Heart right ventricle (tissue), 16 donors: ENCODE measurements at regions not wholly inside any gene's neighbourhood (a gene's known extent, or its start where the extent isn't known, plus 50 kb on each side); places are given as distances from the start of the nearest gene placed in this dataset.

Source experiments
- ATAC-seq, 8 donors: fragments of 200-7000 bp; cut with Tn5 transposase; one replicate each; pipeline ENCODE4 v1.9.1; 2020; ENCODE audit warnings: mild to moderate bottlenecking in 8 of 8, moderate library complexity in 8 of 8, moderate number of reproducible peaks in 1 of 8
- DNase-seq, 2 donors: peaks; one replicate each; pipeline ENCODE4 v3.0.0-alpha.2; 2020
- H3K27ac ChIP-seq, 10 donors: fragments of 200-600 bp; sonication (generic) in 2 of 10; one replicate each; pipeline versions ENCODE4 v1.5.0 to v1.8.0; 2020 to 2022; ENCODE audit warnings: mild to moderate bottlenecking in 3 of 10
- H3K27me3 ChIP-seq, 7 donors: fragments of 200-600 bp; one replicate each; pipeline ENCODE4 v1.8.0; 2021 to 2022; ENCODE audit warnings: mild to moderate bottlenecking in 2 of 7
- H3K36me3 ChIP-seq, 9 donors: fragments of 200-600 bp; sonication (generic) in 1 of 9; one replicate each; pipeline versions ENCODE4 v1.5.0 to v1.8.0; 2020 to 2022; ENCODE audit warnings: mild to moderate bottlenecking in 2 of 9
- H3K4me1 ChIP-seq, 9 donors: fragments of 200-600 bp; sonication (generic) in 1 of 9; one replicate each; pipeline versions ENCODE4 v1.5.0 to v1.8.0; 2020 to 2022; ENCODE audit warnings: mild to moderate bottlenecking in 4 of 9
- H3K4me3 ChIP-seq, 10 donors: fragments of 200-600 bp; sonication (generic) in 2 of 10; one replicate each; pipeline versions ENCODE4 v1.5.0 to v1.8.0; 2020 to 2022; ENCODE audit warnings: mild to moderate bottlenecking in 7 of 10, moderate library complexity in 2 of 10
- H3K9me3 ChIP-seq, 11 donors: fragments of 200-600 bp in 10 of 11; sonication (generic) in 2 of 11; one replicate each; pipeline versions ENCODE4 v1.5.0 to v1.8.0; 2013 to 2022; ENCODE audit warnings: mild to moderate bottlenecking in 2 of 11, control low read depth in 1 of 11, moderate library complexity in 1 of 11
- CTCF ChIP-seq, 9 donors: fragments of 200-600 bp; sonication (generic) in 2 of 9; IDR thresholded peaks; one replicate each; pipeline versions ENCODE4 v1.5.0 to v1.8.0; 2021 to 2022; ENCODE audit warnings: antibody characterized with exemption in 9 of 9, mild to moderate bottlenecking in 5 of 9, moderate library complexity in 1 of 9
- WGBS, 2 donors: extraction: QIAGEN DNeasy Blood & Tissue Kit; methylation state at CpG; one replicate each; pipeline ENCODE4 v1.1.7; 2013; ENCODE audit warnings: inconsistent platforms in 1 of 2; 5-methylcytosine and 5-hydroxymethylcytosine counted together
- intact Hi-C, 10 donors: fragments of 100-400 bp; cut with DNase I; formaldehyde crosslinking; loops; one replicate each; pipeline versions ENCODE4 v1.11.1 to v1.14.2; 2022
- donor health status: Arrhythmogenic right ventricular cardiomyopathy.
- donor health status: ischemic (EF 13 %, LVEDD 7.1; RV severe dilation, severe dysfunction).
- donor health status: healthy with polysubstance abuse.
- donor health status: DM: no; HTN: yes; CAD: no.
- donor health status: DM: no; HTN: no; CAD: no.
- donor health status: ischemic (EF 25% LVEDD 6.9; RV normal size, moderate dysfunction).
- donor health status: ischemic (EF 25% LVEDD 5.7; RV mildly dilated, moderate dysfunction).
- donor health status: healthy.
- donor health status: DM: yes; HTN: yes; CAD: no.
- donor health status: Ischemic cardiomyopathy.
- donor health status: ischemic (EF 35%, LVEDD 5.7; RV mildly dilated, moderate dysfunction).
- donor health status: nonischemic (EF 11% LVEDD 7.7; RV severe dilation, severe dysfunction).
- donor health status: DM: yes; HTN: yes; CAD: no.
- donor health status: PGD.
- donor health status: ischemic (EF 29% LVEDD 5.4; RV normal size, mild dysfunction).
- donor health status: nonischemic (EF 23%, LVEDD 6.1; RV moderate dilation, normal function).

DNA sequence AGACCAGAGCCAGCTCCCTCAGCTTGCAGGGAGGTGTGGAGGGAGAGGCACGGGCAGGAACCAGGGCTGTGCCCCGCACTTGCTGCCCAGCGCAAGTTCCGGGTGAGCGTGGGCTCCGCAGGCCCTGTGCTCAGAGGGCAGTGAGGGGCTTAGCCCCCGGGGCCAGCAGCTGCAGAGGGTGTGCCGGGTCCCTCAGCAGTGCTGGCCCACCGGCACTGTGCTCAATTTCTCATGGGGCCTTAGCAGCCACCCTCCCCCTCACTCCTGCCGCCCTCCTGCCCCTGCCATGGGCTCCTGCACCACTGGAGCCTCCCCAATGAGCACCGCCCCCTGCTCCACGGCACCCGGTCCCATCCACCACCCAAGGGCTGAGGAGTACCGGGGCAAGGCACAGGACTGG lies 104.6 kb upstream of the SRD5A3 start:
- intact Hi-C loops: no loop called here
- DNase-seq: no peak
- Histone ChIP-seq H3K36me3 (no peaks in the 10 kb centered on the region), H3K4me1 (peaks cover 0 to 10% (median 0%) of the 10 kb centered on the region in 9 donors), H3K27ac (no peak overlapping the region), H3K9me3 (peaks cover 0 to 24% (median 16%) of the 10 kb centered on the region in 11 donors), H3K4me3 (no peak overlapping the region), H3K27me3 (no peaks in the 10 kb centered on the region)
- 76% methylated on average over 14 of the region's 14 CpGs for WGBS, 2 donors
- TF ChIP-seq CTCF (IDR thresholded peaks at IDR 0.05): no peak
- ATAC-seq: no peak

GRCh38 chr4:55242506-55242905 lies 103.5 kb upstream of the SRD5A3 start:
- ATAC-seq (no peak), DNase-seq (no peak)
- Histone ChIP-seq H3K27ac (no peak overlapping the region), H3K4me1 (peaks cover 0 to 10% (median 0%) of the 10 kb centered on the region in 9 donors), H3K27me3 (no peaks in the 10 kb centered on the region), H3K4me3 (no peak overlapping the region), H3K36me3 (no peaks in the 10 kb centered on the region), H3K9me3 (peaks cover 0 to 21% (median 16%) of the 10 kb centered on the region in 11 donors)
- intact Hi-C loops: no loop called here
- no peak for TF ChIP-seq CTCF (IDR thresholded peaks at IDR 0.05)
- 78 to 83% methylated on average over 4 of the region's 4 CpGs for WGBS, 2 donors

DNA sequence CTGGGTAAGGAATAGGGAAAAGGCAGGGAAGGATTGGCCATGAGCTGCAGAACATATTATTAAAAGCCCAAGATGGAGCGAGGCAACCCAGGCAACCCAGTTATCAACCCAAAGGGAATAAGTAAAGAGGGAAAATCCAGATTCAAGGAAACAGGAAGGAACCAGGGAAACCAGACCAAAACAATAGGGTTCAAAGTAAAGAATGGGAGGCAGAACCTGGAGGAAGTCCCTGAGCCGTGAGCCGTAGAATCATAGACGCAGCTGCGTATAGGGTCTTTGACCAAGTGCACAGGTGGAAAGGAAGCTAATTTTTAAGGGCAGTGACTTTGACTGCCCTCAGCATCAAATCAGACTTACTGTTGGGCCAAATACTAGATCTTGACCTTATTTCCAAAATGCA lies 98.5 kb upstream of the SRD5A3 start:
- Histone ChIP-seq H3K4me3 (no peak overlapping the region), H3K27me3 (no peaks in the 10 kb centered on the region), H3K4me1 (peaks cover 0 to 10% (median 0%) of the 10 kb centered on the region in 9 donors), H3K9me3 (no peaks in the 10 kb centered on the region), H3K36me3 (no peaks in the 10 kb centered on the region), H3K27ac (no peak overlapping the region)
- TF ChIP-seq CTCF (IDR thresholded peaks at IDR 0.05): no peak
- intact Hi-C loops: no loop called here
- DNase-seq: no peak
- WGBS, 2 donors: 73 to 77% methylated on average over 5 of the region's 5 CpGs
- ATAC-seq: no peak

- no peak for ATAC-seq
- no peaks in the 10 kb centered on the region for H3K4me1 ChIP-seq
- no peaks in the 10 kb centered on the region for H3K9me3 ChIP-seq
- no peak overlapping the region for H3K4me3 ChIP-seq
- intact Hi-C loops: no loop called here
- DNase-seq: no peak
- no peaks in the 10 kb centered on the region for H3K27me3 ChIP-seq
- H3K27ac ChIP-seq: no peak overlapping the region
- WGBS, 2 donors: 80 to 83% methylated on average over 6 of the region's 6 CpGs
- TF ChIP-seq CTCF (IDR thresholded peaks at IDR 0.05): no peak
- H3K36me3 ChIP-seq: no peaks in the 10 kb centered on the region
Measured at GRCh38 chr4:55248756-55249155, 97.3 kb upstream of the SRD5A3 start.

DNA sequence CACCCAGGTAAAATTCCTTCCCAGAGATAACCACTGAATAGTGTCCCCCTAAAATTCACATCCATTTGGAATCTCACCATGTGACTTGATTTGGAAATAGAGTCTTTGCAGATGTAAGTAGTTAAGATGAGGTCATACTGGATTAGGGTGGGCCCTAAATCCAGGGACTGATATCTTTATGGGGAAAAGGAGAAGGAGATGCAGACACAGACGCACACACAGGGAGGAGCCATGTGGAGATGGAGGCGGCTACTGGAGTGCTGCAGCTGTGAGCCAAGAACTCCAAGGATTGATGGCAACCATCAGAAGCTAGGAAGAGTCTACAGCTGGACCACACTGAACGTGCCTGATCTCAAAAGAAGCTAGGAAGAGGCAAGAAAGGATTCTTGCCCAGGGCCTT lies 96.6 kb upstream of the SRD5A3 start:
- intact Hi-C loops: no loop called here
- WGBS, 2 donors: 78 to 86% methylated on average over 3 of the region's 3 CpGs
- H3K4me1 ChIP-seq: no peaks in the 10 kb centered on the region
- no peaks in the 10 kb centered on the region for H3K9me3 ChIP-seq
- no peak for TF ChIP-seq CTCF (IDR thresholded peaks at IDR 0.05)
- DNase-seq: no peak
- H3K4me3 ChIP-seq: no peak overlapping the region
- no peak overlapping the region for H3K27ac ChIP-seq
- no peaks in the 10 kb centered on the region for H3K36me3 ChIP-seq
- H3K27me3 ChIP-seq: no peaks in the 10 kb centered on the region
- ATAC-seq: no peak
